Activated CD8-positive, alpha-beta memory T cell treated with anti-CD3 and anti-CD28 coated beads for 36 hours (primary cell): ENCODE measurements at regions not wholly inside any gene's neighbourhood (a gene's known extent, or its start where the extent isn't known, plus 50 kb on each side); places are given as distances from the start of the nearest gene placed in this dataset.

ENCODE experiments used
- CTCF ChIA-PET: fragments of 350-600 bp; sonication (Branson Sonifier 250); formaldehyde crosslinking; loops from one replicate; lab custom pipeline; 2021; ENCODE audit warnings: antibody characterized with exemption; lab: Charles Lee
- POLR2A ChIA-PET: fragments of 350-600 bp; sonication (Branson Sonifier 250); formaldehyde crosslinking; loops from one replicate; lab custom pipeline; 2021; ENCODE audit warnings: antibody characterized with exemption; lab: Charles Lee

DNA sequence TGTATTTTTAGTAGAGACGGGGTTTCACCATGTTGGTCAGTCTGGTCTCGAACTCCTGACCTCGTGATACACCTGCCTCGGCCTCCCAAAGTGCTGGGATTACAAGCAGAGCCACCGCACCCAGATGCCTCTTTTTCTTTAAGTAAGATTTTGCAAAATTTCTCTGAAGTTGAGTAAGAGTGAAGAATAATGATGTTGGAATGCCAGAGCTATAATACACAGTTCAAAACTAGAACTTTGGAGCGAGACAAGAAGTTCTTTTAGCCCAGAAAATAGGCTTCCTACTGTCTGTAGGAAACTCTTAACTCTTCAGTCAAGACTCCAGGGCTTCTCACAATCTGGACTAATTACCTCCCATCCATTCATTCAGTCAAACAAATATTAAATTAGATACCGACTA, 51.4 kb downstream of the MARCHF4 start:
- POLR2A ChIA-PET: no interaction called here
- CTCF ChIA-PET: no interaction called here

DNA sequence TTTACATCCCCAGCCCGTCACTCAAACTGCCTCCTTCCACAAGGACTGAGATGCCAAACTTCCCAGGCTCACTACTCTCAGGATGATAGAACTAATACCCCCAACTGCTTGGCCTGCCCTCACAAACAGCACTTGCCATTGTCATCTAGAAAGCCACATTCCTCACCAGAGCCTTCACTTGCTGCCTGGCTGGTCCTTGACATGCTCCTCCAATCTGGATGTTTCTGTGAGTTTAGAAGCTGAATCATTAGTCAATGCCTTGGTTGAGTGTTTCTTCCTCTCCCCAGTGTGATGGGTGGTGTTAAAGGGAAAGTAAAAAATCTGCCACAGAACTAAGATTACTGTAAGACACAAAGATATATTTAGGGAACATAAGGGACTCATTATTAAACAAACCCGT, 52.5 kb downstream of the MARCHF4 start:
- ChIA-PET CTCF (no interaction called here), POLR2A (no interaction called here)

DNA sequence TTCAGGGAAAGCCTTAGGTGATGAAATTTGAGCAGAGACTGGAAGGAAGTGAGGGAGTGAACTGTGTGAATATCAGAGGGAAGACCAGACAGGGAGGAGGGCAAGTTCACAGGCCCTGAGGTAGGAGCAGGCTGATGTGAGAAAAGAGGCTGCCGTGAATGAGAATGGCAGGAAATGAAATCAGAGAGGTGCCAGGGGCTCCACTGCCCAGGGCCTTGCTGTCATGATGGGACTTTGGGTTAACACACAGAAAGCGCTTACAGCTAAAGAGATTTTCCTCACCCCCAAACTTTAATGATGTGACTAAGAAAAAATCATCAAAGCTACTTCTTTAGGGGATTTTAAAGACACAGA, 53.8 kb downstream of the MARCHF4 start:
- POLR2A ChIA-PET: no interaction called here
- CTCF ChIA-PET: no interaction called here

GRCh38 chr2:216317831-216318520, 54.3 kb downstream of the MARCHF4 start:
- ChIA-PET CTCF (no interaction called here), POLR2A (no interaction called here)

GRCh38 chr2:216316743-216317142, 55.5 kb downstream of the MARCHF4 start:
- CTCF ChIA-PET: no interaction called here
- POLR2A ChIA-PET: no interaction called here

GRCh38 chr2:216315802-216316603, 56.3 kb downstream of the MARCHF4 start:
- CTCF ChIA-PET: no interaction called here

GRCh38 chr2:216312441-216312840, 59.8 kb downstream of the MARCHF4 start:
- CTCF ChIA-PET: no interaction called here
- POLR2A ChIA-PET: no interaction called here

More at GRCh38 chr2:216315802-216316603, 56.3 kb downstream of the MARCHF4 start:
- POLR2A ChIA-PET: no interaction called here

- ChIA-PET POLR2A (no interaction called here), CTCF (no interaction called here)
These were observed 63.7 kb downstream of the MARCHF4 start for GRCh38 chr2:216308576-216308975.

- ChIA-PET CTCF (no interaction called here), POLR2A (no interaction called here)
These were observed 64.8 kb downstream of the MARCHF4 start for GRCh38 chr2:216307496-216307895.

DNA sequence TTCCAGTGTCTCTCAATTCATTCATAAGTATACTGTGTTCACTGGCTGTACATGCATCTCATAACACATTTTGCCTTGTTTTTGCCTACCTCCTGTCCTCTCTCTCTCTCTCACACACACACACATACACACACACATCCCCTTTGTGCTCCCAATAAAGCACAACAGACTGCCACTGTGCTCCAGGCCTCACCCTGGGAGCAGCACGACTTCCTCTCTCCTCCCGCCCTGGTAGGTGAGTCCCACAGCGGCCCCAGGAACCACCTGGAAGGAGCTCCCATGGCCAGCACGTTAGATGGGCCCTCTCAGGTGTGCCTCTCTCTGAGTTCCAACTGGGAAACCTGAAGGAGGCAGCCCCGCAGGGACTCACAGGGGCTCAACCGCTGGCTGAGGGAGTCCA, 65.4 kb downstream of the MARCHF4 start:
- ChIA-PET CTCF (no interaction called here), POLR2A (no interaction called here)

DNA sequence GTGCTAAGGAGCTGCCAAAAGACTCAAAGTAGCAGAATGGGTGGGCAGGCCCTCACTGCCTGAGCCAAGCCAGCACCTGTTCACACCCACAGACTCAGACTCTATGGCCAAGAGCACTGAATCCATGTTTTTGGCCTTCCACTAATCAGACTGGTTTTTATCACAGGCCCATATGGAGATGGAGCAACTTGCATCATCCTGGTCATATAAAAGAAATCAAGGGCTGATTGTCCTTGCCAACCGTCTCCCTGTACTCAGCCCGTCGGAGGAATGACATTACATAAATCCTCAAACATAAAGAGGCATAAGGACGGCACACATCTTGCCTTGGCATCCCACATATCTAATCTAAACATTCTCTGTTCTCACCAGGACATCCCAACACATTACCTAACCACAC, 66.7 kb downstream of the MARCHF4 start:
- ChIA-PET POLR2A (interaction anchor here (0.6 kb wide), 1 partner anchor 143 kb away, joined by 5 read pairs; no protein-coding TSS in a partner anchor), CTCF (no interaction called here)

- ChIA-PET POLR2A (no interaction called here), CTCF (no interaction called here)
These were observed 69.2 kb downstream of the MARCHF4 start for GRCh38 chr2:216302981-216303676.

GRCh38 chr2:216300906-216301305, 71.4 kb downstream of the MARCHF4 start:
- POLR2A ChIA-PET: no interaction called here

GRCh38 chr2:216299588-216299987, 72.7 kb downstream of the MARCHF4 start:
- ChIA-PET POLR2A (no interaction called here), CTCF (no interaction called here)

More at GRCh38 chr2:216300906-216301305, 71.4 kb downstream of the MARCHF4 start:
- CTCF ChIA-PET: no interaction called here

GRCh38 chr2:216298719-216299495, 73.4 kb downstream of the MARCHF4 start:
- ChIA-PET CTCF (no interaction called here), POLR2A (no interaction called here)

DNA sequence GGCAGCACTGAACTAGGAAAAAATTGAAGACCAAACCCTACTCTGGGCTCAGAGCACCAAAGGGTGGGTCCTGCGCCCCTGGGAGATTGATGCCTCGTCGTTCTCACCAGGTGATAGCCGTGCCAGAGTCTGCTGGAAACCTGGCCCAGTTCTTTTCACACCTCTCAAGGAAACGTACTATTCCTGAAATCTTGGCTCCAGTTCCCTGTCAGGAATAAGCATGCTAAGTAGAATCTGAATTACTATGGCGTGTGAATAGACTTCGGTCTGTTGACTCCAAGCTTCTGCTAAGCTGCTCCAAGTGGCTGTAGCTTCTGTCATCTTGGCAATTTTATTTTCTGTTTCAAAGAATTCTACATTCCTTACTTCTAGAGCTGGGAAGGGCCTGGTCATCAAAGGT, 75.4 kb downstream of the MARCHF4 start:
- ChIA-PET CTCF (no interaction called here), POLR2A (no interaction called here)

- CTCF ChIA-PET: no interaction called here
- POLR2A ChIA-PET: no interaction called here
These were observed 78.0 kb downstream of the MARCHF4 start for GRCh38 chr2:216294305-216294704.

GRCh38 chr2:216293883-216294282, 78.4 kb downstream of the MARCHF4 start:
- CTCF ChIA-PET: no interaction called here
- POLR2A ChIA-PET: no interaction called here

DNA sequence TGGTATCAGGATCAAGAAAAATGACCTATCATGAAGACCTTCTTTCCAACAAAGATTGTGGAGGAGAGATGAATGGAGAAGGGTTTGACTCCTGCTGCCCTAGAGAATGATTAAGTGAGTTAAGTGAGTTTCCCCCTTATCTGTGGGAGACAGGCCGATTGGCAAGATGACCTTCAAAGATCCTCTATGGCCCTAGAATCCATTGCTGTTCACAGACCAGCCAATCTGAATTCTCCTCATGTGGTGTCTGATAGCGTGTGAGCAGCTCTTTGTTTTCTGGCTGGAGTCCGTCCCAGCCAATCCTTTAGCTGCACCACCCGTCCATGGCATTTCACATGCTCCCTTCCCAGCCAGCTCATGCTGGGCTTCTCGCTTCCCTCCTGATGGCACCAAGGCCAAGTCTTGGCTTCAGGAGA, 79.4 kb downstream of the MARCHF4 start:
- ChIA-PET CTCF (no interaction called here), POLR2A (no interaction called here)

DNA sequence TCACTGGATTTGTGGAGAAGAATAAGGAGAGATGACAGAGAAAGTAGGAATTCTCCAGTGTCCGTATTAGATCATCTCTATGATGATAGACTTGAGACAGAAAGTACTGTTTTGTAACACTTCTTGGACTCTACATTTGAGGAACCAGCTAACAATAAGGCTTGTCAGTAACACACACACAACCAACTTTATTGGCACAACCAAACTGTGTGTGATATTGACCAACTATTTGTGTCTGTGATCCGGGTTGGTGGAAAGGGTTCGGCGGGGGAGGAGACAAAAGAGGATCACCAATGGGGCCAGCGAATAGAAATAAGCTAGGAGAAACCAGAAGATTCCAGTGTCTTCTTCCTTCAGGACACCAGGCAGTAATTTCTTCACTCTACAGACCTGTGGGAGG, 79.8 kb downstream of the MARCHF4 start:
- POLR2A ChIA-PET: no interaction called here
- CTCF ChIA-PET: no interaction called here
